WTC11 (cell line): ENCODE measurements at regions not wholly inside any gene's neighbourhood (a gene's known extent, or its start where the extent isn't known, plus 50 kb on each side); places are given as distances from the start of the nearest gene placed in this dataset.

Source experiments
- ATAC-seq: fragments of 200-7000 bp; cut with Tn5 transposase; 2 replicates; pipeline ENCODE4 v1.10.0; 2021; ENCODE audit warnings: mild to moderate bottlenecking, moderate library complexity
- CTCF ChIA-PET: fragments of 300-600 bp; sonication (Branson Sonifier 250); formaldehyde crosslinking; loops from one replicate; lab custom pipeline; 2021; ENCODE audit warnings: antibody characterized with exemption; lab: Charles Lee
- POLR2A ChIA-PET: fragments of 350-600 bp; sonication (Branson Sonifier 250); formaldehyde crosslinking; loops from one replicate; lab custom pipeline; 2021; ENCODE audit warnings: antibody characterized with exemption; lab: Charles Lee
- DNase-seq: peaks from one replicate; pipeline ENCODE4 v3.0.0; 2021; ENCODE audit warnings: low spot score
- H3K27ac Mint-ChIP-seq: 2 replicates; pipeline ENCODE4 v1.8.0; 2021; ENCODE audit warnings: mixed read lengths
- H3K27me3 Mint-ChIP-seq: 2 replicates; pipeline ENCODE4 v1.8.0; 2021; ENCODE audit warnings: low read depth, mild to moderate bottlenecking, moderate library complexity, mixed read lengths
- H3K36me3 Mint-ChIP-seq: 2 replicates; pipeline ENCODE4 v1.8.0; 2021; ENCODE audit warnings: mixed read lengths
- H3K4me1 Mint-ChIP-seq: 2 replicates; pipeline ENCODE4 v1.8.0; 2022; ENCODE audit warnings: mixed read lengths
- H3K4me3 Mint-ChIP-seq: 2 replicates; pipeline ENCODE4 v1.8.0; 2021; ENCODE audit warnings: mild to moderate bottlenecking, moderate library complexity, mixed read lengths
- H3K9me3 Mint-ChIP-seq: 2 replicates; pipeline ENCODE4 v1.8.0; 2021; ENCODE audit warnings: mixed read lengths
- AFF4 ChIP-seq: sonication (generic); formaldehyde crosslinking; IDR thresholded peaks from 2 replicates; pipeline ENCODE4 v1.8.1; 2023; ENCODE audit warnings: mild to moderate bottlenecking, missing genetic modification reagents, borderline replicate concordance
- ATF3 ChIP-seq: sonication (generic); formaldehyde crosslinking; conservative IDR thresholded peaks from 2 replicates; pipeline ENCODE4 v1.8.1; 2022; ENCODE audit warnings: mild to moderate bottlenecking, missing genetic modification reagents
- CBFB ChIP-seq: sonication (generic); formaldehyde crosslinking; IDR thresholded peaks from 2 replicates; pipeline ENCODE4 v1.8.1; 2022; ENCODE audit warnings: mild to moderate bottlenecking, low read depth, missing genetic modification reagents
- ERG ChIP-seq: fragments of 250-450 bp; sonication (Bioruptor Pico); IDR thresholded peaks from 2 replicates; pipeline ENCODE4 v1.8.0; 2021; ENCODE audit warnings: mild to moderate bottlenecking
- FOXJ3 ChIP-seq: sonication (generic); formaldehyde crosslinking; IDR thresholded peaks from 2 replicates; pipeline ENCODE4 v1.9.0; 2021; ENCODE audit warnings: missing genetic modification reagents, mild to moderate bottlenecking, borderline replicate concordance
- IRF1 ChIP-seq: sonication (generic); formaldehyde crosslinking; IDR thresholded peaks from 2 replicates; pipeline ENCODE4 v1.8.0; 2023; ENCODE audit warnings: missing genetic modification reagents
- MLX ChIP-seq: sonication (generic); formaldehyde crosslinking; IDR thresholded peaks from 2 replicates; pipeline ENCODE4 v1.8.1; 2023; ENCODE audit warnings: mild to moderate bottlenecking, missing genetic modification reagents, moderate library complexity
- NFYB ChIP-seq: sonication (generic); formaldehyde crosslinking; conservative IDR thresholded peaks from 2 replicates; pipeline ENCODE4 v1.8.0; 2022; ENCODE audit warnings: low read depth, missing genetic modification reagents
- OVOL2 ChIP-seq: fragments of 250-450 bp; sonication (Bioruptor Pico); IDR thresholded peaks from 2 replicates; pipeline ENCODE4 v1.9.0; 2021; ENCODE audit warnings: mild to moderate bottlenecking, borderline replicate concordance
- SMAD4 ChIP-seq: sonication (generic); formaldehyde crosslinking; IDR thresholded peaks from 2 replicates; pipeline ENCODE4 v1.8.0; 2022; ENCODE audit warnings: mild to moderate bottlenecking, missing genetic modification reagents
- USF1 ChIP-seq: sonication (generic); formaldehyde crosslinking; IDR thresholded peaks from 2 replicates; pipeline ENCODE4 v1.8.0; 2022; ENCODE audit warnings: mild to moderate bottlenecking, missing genetic modification reagents
- ZBTB21 ChIP-seq: sonication (generic); formaldehyde crosslinking; IDR thresholded peaks from 2 replicates; pipeline ENCODE4 v1.8.1; 2023; ENCODE audit warnings: mild to moderate bottlenecking, missing genetic modification reagents, borderline replicate concordance
- ZNF121 ChIP-seq: sonication (generic); formaldehyde crosslinking; IDR thresholded peaks from 2 replicates; pipeline ENCODE4 v1.8.0; 2023; ENCODE audit warnings: missing genetic modification reagents
- ZNF281 ChIP-seq: sonication (generic); formaldehyde crosslinking; IDR thresholded peaks from 2 replicates; pipeline ENCODE4 v1.8.0; 2023; ENCODE audit warnings: mild to moderate bottlenecking, missing genetic modification reagents
- ZNF671 ChIP-seq: fragments of 250-450 bp; sonication (Bioruptor Pico); IDR thresholded peaks from 2 replicates; pipeline ENCODE4 v1.8.0; 2021; ENCODE audit warnings: mild to moderate bottlenecking

GRCh38 chr4:37754410-37755185 is 68.4 kb upstream of the RELL1 start:
- POLR2A ChIA-PET = no interaction called here
- no peaks in the 10 kb centered on the region for H3K36me3 Mint-ChIP-seq
- no peaks in the 10 kb centered on the region for H3K9me3 Mint-ChIP-seq
- CTCF ChIA-PET = interaction anchor here (1.0 to 1.5 kb wide), 3 partner anchors 47 to 301 kb away, joined by 4 read pairs; a partner anchor contains a TSS
- H3K27me3 Mint-ChIP-seq = no peaks in the 10 kb centered on the region
- H3K27ac Mint-ChIP-seq = no peak overlapping the region
- H3K4me1 Mint-ChIP-seq = peaks cover 9% of the 10 kb centered on the region
- no peak overlapping the region for H3K4me3 Mint-ChIP-seq
- no peak for TF ChIP-seq ZNF121 (CRISPR knock-in tag)
- no peak for TF ChIP-seq ZBTB21
- no peak for TF ChIP-seq FOXJ3 (CRISPR knock-in tag)
- TF ChIP-seq MLX (CRISPR knock-in tag) = no peak
- no peak for TF ChIP-seq ATF3
- TF ChIP-seq ZNF671 (CRISPR knock-in tag) = no peak
- TF ChIP-seq IRF1 (CRISPR knock-in tag) = no peak
- DNase-seq (no peak), ATAC-seq (no peak)

GRCh38 chr4:37749398-37749988 is 63.3 kb upstream of the RELL1 start:
- H3K27ac Mint-ChIP-seq = no peak overlapping the region
- POLR2A ChIA-PET = no interaction called here
- CTCF ChIA-PET = no interaction called here
- TF ChIP-seq OVOL2 (CRISPR knock-in tag) (no peak), USF1 (CRISPR knock-in tag) (no peak), NFYB (CRISPR knock-in tag) (no peak)
- no peaks in the 10 kb centered on the region for H3K36me3 Mint-ChIP-seq
- no peaks in the 10 kb centered on the region for H3K27me3 Mint-ChIP-seq
- no peak overlapping the region for H3K4me3 Mint-ChIP-seq
- DNase-seq (no peak), ATAC-seq (no peak)
- no peaks in the 10 kb centered on the region for H3K4me1 Mint-ChIP-seq
- H3K9me3 Mint-ChIP-seq = no peaks in the 10 kb centered on the region; the same call in 1 of the 2 replicates

- ChIA-PET CTCF (no interaction called here), POLR2A (no interaction called here)
- ATAC-seq (no peak), DNase-seq (no peak)
- TF ChIP-seq ERG (CRISPR knock-in tag) = no peak
- TF ChIP-seq ZBTB21 = no peak
- no peak for TF ChIP-seq CBFB (CRISPR knock-in tag)
- Mint-ChIP-seq H3K36me3 (no peaks in the 10 kb centered on the region), H3K27ac (no peak overlapping the region), H3K4me3 (no peak overlapping the region), H3K9me3 (no peaks in the 10 kb centered on the region; the same call in 1 of the 2 replicates), H3K4me1 (no peaks in the 10 kb centered on the region), H3K27me3 (no peaks in the 10 kb centered on the region)
Observed at GRCh38 chr4:37748485-37748884, 62.3 kb upstream of the RELL1 start.

GRCh38 chr4:37747772-37748330 is 61.7 kb upstream of the RELL1 start:
- ChIA-PET CTCF (no interaction called here), POLR2A (no interaction called here)
- ATAC-seq (no peak), DNase-seq (no peak)
- Mint-ChIP-seq H3K36me3 (no peaks in the 10 kb centered on the region), H3K9me3 (no peaks in the 10 kb centered on the region; the same call in 1 of the 2 replicates), H3K27me3 (no peaks in the 10 kb centered on the region), H3K4me3 (no peak overlapping the region), H3K27ac (no peak overlapping the region), H3K4me1 (no peaks in the 10 kb centered on the region)
- TF ChIP-seq ZNF281 (CRISPR knock-in tag) (no peak), SMAD4 (CRISPR knock-in tag) (no peak), AFF4 (CRISPR knock-in tag) (no peak)
